Sigmoid colon (tissue), 6 donors: ENCODE measurements at regions not wholly inside any gene's neighbourhood (a gene's known extent, or its start where the extent isn't known, plus 50 kb on each side); places are given as distances from the start of the nearest gene placed in this dataset.
"Not testable (repeated sequence)": the region's sequence is repeated elsewhere in the genome, so short reads cannot be mapped to it uniquely, and the experiment has no call there.

Source experiments
- DNase-seq: peaks from one replicate; pipeline ENCODE4 v3.0.0-alpha.2; 2019
- H3K27ac ChIP-seq, 4 donors: fragments of 200-600 bp; sonication (generic); one replicate each; pipeline ENCODE4 v1.5.1; 2016 to 2019; ENCODE audit warnings: mild to moderate bottlenecking in 1 of 4
- H3K27me3 ChIP-seq, 3 donors: fragments of 200-600 bp; sonication (generic); one replicate each; pipeline ENCODE4 v1.5.1; 2019; ENCODE audit warnings: mild to moderate bottlenecking in 1 of 3
- H3K36me3 ChIP-seq, 4 donors: fragments of 200-600 bp; sonication (generic); one replicate each; pipeline ENCODE4 v1.5.1; 2016 to 2019
- H3K4me1 ChIP-seq, 4 donors: fragments of 200-600 bp; sonication (generic); one replicate each; pipeline ENCODE4 v1.5.1; 2017 to 2019
- H3K4me3 ChIP-seq, 4 donors: fragments of 200-600 bp; sonication (generic); one replicate each; pipeline ENCODE4 v1.5.1; 2017 to 2019; ENCODE audit warnings: mild to moderate bottlenecking in 2 of 4, moderate library complexity in 1 of 4
- H3K9me3 ChIP-seq, 4 donors: fragments of 200-600 bp in 3 of 4; sonication (generic) in 3 of 4; one replicate each; pipeline versions ENCODE4 v1.5.1 to v1.6.1; 2013 to 2019
- CTCF ChIP-seq, 4 experiments: fragments of 450-650 bp in 3 of 4; fragments of 200-600 bp in 1 of 4; IDR thresholded peaks; one replicate each; pipeline ENCODE4 v1.5.1; 2016 to 2019; ENCODE audit warnings: antibody characterized with exemption in 4 of 4, mild to moderate bottlenecking in 3 of 4, moderate library complexity in 2 of 4
- EP300 ChIP-seq, 4 donors: sonication (generic); formaldehyde crosslinking; IDR thresholded peaks; one replicate each; pipeline ENCODE4 v1.6.1; 2017; ENCODE audit warnings: antibody characterized with exemption in 4 of 4
- POLR2A ChIP-seq, 2 donors: fragments of 450-650 bp; IDR thresholded peaks; one replicate each; pipeline ENCODE4 v1.6.1; 2016; ENCODE audit warnings: antibody characterized with exemption in 2 of 2, mild to moderate bottlenecking in 2 of 2, moderate library complexity in 2 of 2
- POLR2AphosphoS5 ChIP-seq, 4 donors: sonication (generic); formaldehyde crosslinking; IDR thresholded peaks; one replicate each; pipeline ENCODE4 v1.6.1; 2017; ENCODE audit warnings: antibody characterized with exemption in 4 of 4
- WGBS, 2 donors: extraction: QIAGEN DNeasy Blood & Tissue Kit; methylation state at CpG; one replicate each; pipeline ENCODE4 v1.1.7; 2013; 5-methylcytosine and 5-hydroxymethylcytosine counted together
- intact Hi-C: fragments of 100-400 bp; cut with DNase I; formaldehyde crosslinking; loops from one replicate; pipeline ENCODE4 v1.15.1; 2023
- donor health status: healthy with polysubstance abuse.
- donor health status: healthy.

GRCh38 chrX:67346667-67347066, 197.2 kb upstream of the AR start:
- intact Hi-C loops = no loop called here
- no peak overlapping the region for H3K4me3 ChIP-seq
- H3K27ac ChIP-seq = no peak overlapping the region
- 68 to 71% methylated on average over 1 of the region's 1 CpG for WGBS, 2 donors
- H3K36me3 ChIP-seq = no peaks in the 10 kb centered on the region
- DNase-seq = no peak
- TF ChIP-seq POLR2AphosphoS5 (IDR thresholded peaks at IDR 0.05) = no peak
- TF ChIP-seq CTCF (IDR thresholded peaks at IDR 0.05) = no peak
- TF ChIP-seq POLR2A (IDR thresholded peaks at IDR 0.05) = no peak
- TF ChIP-seq EP300 (IDR thresholded peaks at IDR 0.05) = no peak
- H3K9me3 ChIP-seq = no peaks in the 10 kb centered on the region
- no peaks in the 10 kb centered on the region for H3K4me1 ChIP-seq
- no peaks in the 10 kb centered on the region for H3K27me3 ChIP-seq

DNA sequence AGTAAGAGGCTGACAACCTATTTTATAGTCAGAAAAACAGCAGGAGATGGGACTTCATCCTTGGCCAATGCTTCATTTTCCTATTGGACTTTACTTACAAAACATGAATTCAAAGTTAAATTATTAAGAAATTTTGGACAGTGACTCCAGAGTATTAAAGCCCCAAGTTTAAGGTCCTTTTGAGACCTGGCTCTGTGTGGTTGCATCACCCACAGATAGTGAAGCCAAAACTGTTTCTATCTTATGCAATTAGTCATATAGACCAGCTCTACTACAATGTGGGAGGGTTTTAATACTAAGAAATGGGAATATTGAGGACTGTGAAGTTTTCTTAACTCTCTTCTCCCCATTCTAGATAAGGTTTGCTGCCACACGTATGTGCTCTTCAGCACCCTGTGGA, 196.7 kb upstream of the AR start:
- no peaks in the 10 kb centered on the region for H3K36me3 ChIP-seq
- no peaks in the 10 kb centered on the region for H3K27me3 ChIP-seq
- intact Hi-C loops = no loop called here
- H3K27ac ChIP-seq = no peak overlapping the region
- TF ChIP-seq CTCF (IDR thresholded peaks at IDR 0.05) (no peak), EP300 (IDR thresholded peaks at IDR 0.05) (no peak), POLR2AphosphoS5 (IDR thresholded peaks at IDR 0.05) (no peak), POLR2A (IDR thresholded peaks at IDR 0.05) (no peak)
- no peak overlapping the region for H3K4me3 ChIP-seq
- no peaks in the 10 kb centered on the region for H3K9me3 ChIP-seq
- WGBS, 2 donors = 88 to 96% methylated on average over 1 of the region's 1 CpG
- DNase-seq = no peak
- H3K4me1 ChIP-seq = no peaks in the 10 kb centered on the region

- Histone ChIP-seq H3K9me3 (no peaks in the 10 kb centered on the region), H3K4me3 (no peak overlapping the region), H3K27me3 (no peaks in the 10 kb centered on the region), H3K36me3 (no peaks in the 10 kb centered on the region), H3K27ac (no peak overlapping the region), H3K4me1 (no peaks in the 10 kb centered on the region)
- DNase-seq = no peak
- no peak for TF ChIP-seq EP300 (IDR thresholded peaks at IDR 0.05)
- no peak for TF ChIP-seq CTCF (IDR thresholded peaks at IDR 0.05)
- no peak for TF ChIP-seq POLR2AphosphoS5 (IDR thresholded peaks at IDR 0.05)
- no peak for TF ChIP-seq POLR2A (IDR thresholded peaks at IDR 0.05)
- intact Hi-C loops = no loop called here
- 38 to 41% methylated on average over 2 of the region's 2 CpGs for WGBS, 2 donors
Observed at GRCh38 chrX:67351411-67351810, 192.4 kb upstream of the AR start.

- DNase-seq = no peak
- WGBS, 2 donors = 95% methylated on average over 2 of the region's 2 CpGs
- no peaks in the 10 kb centered on the region for H3K27me3 ChIP-seq
- H3K36me3 ChIP-seq = no peaks in the 10 kb centered on the region
- H3K27ac ChIP-seq = no peak overlapping the region
- TF ChIP-seq POLR2A (IDR thresholded peaks at IDR 0.05) = no peak
- intact Hi-C loops = no loop called here
- no peaks in the 10 kb centered on the region for H3K9me3 ChIP-seq
- H3K4me1 ChIP-seq = no peaks in the 10 kb centered on the region
- H3K4me3 ChIP-seq = no peak overlapping the region
Observed at GRCh38 chrX:67353651-67354370, 190.0 kb upstream of the AR start.

DNA sequence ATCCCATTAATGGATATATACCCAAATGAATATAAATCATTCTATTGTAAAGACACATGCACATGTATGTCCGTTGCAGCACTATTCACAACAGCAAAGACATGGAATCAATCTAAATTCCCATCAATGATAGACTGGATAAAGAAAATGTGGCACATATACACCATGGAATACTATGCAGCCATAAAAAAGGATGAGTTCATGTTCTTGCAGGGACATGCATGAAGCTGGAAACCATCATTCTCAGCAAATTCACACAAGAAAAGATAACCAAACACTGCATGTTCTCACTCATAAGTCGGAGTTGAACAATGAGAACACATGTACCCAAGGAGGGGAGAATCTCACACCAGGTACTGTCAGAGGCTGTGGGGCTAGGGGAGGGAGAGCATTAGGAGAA, 182.6 kb upstream of the AR start:
- H3K4me1 ChIP-seq, H3K9me3 ChIP-seq, H3K36me3 ChIP-seq, intact Hi-C loops, H3K27me3 ChIP-seq, H3K27ac ChIP-seq, H3K4me3 ChIP-seq, DNase-seq: not testable (repeated sequence)
- 92% methylated on average over 2 of the region's 2 CpGs for WGBS, 2 donors

DNA sequence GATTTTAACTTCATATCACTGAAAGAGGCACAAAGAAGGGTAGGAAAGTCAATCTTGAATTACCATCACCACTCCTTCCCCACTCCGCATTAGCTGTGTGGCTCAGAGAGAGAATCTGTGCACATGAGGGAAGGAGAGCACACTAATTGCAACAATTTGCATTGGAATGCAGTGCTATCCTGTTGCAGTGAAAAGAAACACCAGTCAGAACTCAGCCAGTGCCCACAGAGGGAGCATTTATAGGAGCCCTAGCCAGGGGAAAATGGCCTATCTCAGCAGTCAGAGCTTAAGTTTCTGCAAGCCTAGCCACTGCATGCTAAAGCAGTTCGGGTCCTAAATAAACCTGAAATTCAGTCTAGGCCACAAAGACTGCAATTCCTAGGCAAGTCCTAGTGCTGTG, 159.4 kb upstream of the AR start:
- H3K4me1 ChIP-seq = no peaks in the 10 kb centered on the region

More for the DNA sequence above, 159.4 kb upstream of the AR start:
- Histone ChIP-seq H3K9me3 (no peaks in the 10 kb centered on the region), H3K36me3 (no peaks in the 10 kb centered on the region), H3K4me3 (no peak overlapping the region), H3K27me3 (no peaks in the 10 kb centered on the region), H3K27ac (no peak overlapping the region)
- TF ChIP-seq POLR2A (IDR thresholded peaks at IDR 0.05) (no peak), CTCF (IDR thresholded peaks at IDR 0.05) (no peak), POLR2AphosphoS5 (IDR thresholded peaks at IDR 0.05) (no peak), EP300 (IDR thresholded peaks at IDR 0.05) (no peak)
- no peak for DNase-seq
- intact Hi-C loops = no loop called here
- WGBS, 2 donors = 83 to 90% methylated on average over 2 of the region's 2 CpGs
